ENCODE measurements at regions not wholly inside any gene's neighbourhood (a gene's known extent, or its start where the extent isn't known, plus 50 kb on each side); places are given as distances from the start of the nearest gene placed in this dataset.

GRCh38 chr20:1842281-1842680 lies 52.9 kb upstream of the SIRPA start:
- Histone ChIP-seq H3K27me3 (ENCODE audit: control insufficient read depth, extremely low read depth, insufficient read depth, low read length) (no peaks in the 10 kb centered on the region), H3K4me1 (ENCODE audit: control insufficient read depth, extremely low read depth, insufficient read depth, low read length) (peaks cover 21% of the 10 kb centered on the region), H4K20me1 (ENCODE audit: control insufficient read depth, extremely low read depth, insufficient read depth, low read length) (no peaks in the 10 kb centered on the region), H3K79me2 (ENCODE audit: control insufficient read depth, insufficient read depth, low read length) (no peaks in the 10 kb centered on the region), H3K4me3 (ENCODE audit: control insufficient read depth in 2 of 3, extremely low read depth in 1 of 3, insufficient read depth in 2 of 3, low read depth in 1 of 3, low read length in 3 of 3) (no peak overlapping the region), H3K9ac (ENCODE audit: control insufficient read depth, extremely low read depth, insufficient read depth, low read length) (no peak overlapping the region), H3K9me3 (ENCODE audit: control insufficient read depth, low read depth, low read length) (peaks cover 6% of the 10 kb centered on the region), H3K4me2 (ENCODE audit: control insufficient read depth, extremely low read depth, insufficient read depth, low read depth, low read length) (no peak overlapping the region), H3K9me1 (ENCODE audit: control insufficient read depth, extremely low read depth, insufficient read depth, low read length) (no peaks in the 10 kb centered on the region), H2AFZ (ENCODE audit: control insufficient read depth, low read length) (no peak overlapping the region), H3K36me3 (ENCODE audit: control insufficient read depth in 2 of 2, extremely low read depth in 1 of 2, insufficient read depth in 2 of 2, low read length in 2 of 2) (no peaks in the 10 kb centered on the region), H3K27ac (ENCODE audit: control insufficient read depth, insufficient read depth, low read length) (no peak overlapping the region)
- DNase-seq (ENCODE audit: low read depth, low spot score) (no peak), FAIRE-seq (no peak)
- dilution Hi-C loops (cut with MboI; ENCODE audit: extremely low pct_ligation_motif_present, low sequenced_read_pairs), result no loop called here
- TF ChIP-seq CTCF (optimal IDR thresholded peaks at IDR 0.05 in 1 of 3, IDR thresholded peaks at IDR 0.05 in 1 of 3, conservative IDR thresholded peaks at IDR 0.05 in 1 of 3; ENCODE audit: extremely low read depth in 1 of 3, insufficient read depth in 2 of 3, low read length in 3 of 3) (no peak), EZH2 (IDR thresholded peaks at IDR 0.05; ENCODE audit: low read length) (no peak)

GRCh38 chr20:1841554-1842140 lies 53.6 kb upstream of the SIRPA start:
- Histone ChIP-seq H4K20me1 (ENCODE audit: control insufficient read depth, extremely low read depth, insufficient read depth, low read length) (no peaks in the 10 kb centered on the region), H3K9me1 (ENCODE audit: control insufficient read depth, extremely low read depth, insufficient read depth, low read length) (no peaks in the 10 kb centered on the region), H3K79me2 (ENCODE audit: control insufficient read depth, insufficient read depth, low read length) (no peaks in the 10 kb centered on the region), H3K4me1 (ENCODE audit: control insufficient read depth, extremely low read depth, insufficient read depth, low read length) (peaks cover 21% of the 10 kb centered on the region), H3K9me3 (ENCODE audit: control insufficient read depth, low read depth, low read length) (peaks cover 6% of the 10 kb centered on the region), H3K4me3 (ENCODE audit: control insufficient read depth in 2 of 3, extremely low read depth in 1 of 3, insufficient read depth in 2 of 3, low read depth in 1 of 3, low read length in 3 of 3) (no peak overlapping the region), H3K27me3 (ENCODE audit: control insufficient read depth, extremely low read depth, insufficient read depth, low read length) (no peaks in the 10 kb centered on the region), H3K4me2 (ENCODE audit: control insufficient read depth, extremely low read depth, insufficient read depth, low read depth, low read length) (peak overlapping the region; percentile 15), H3K27ac (ENCODE audit: control insufficient read depth, insufficient read depth, low read length) (no peak overlapping the region), H3K9ac (ENCODE audit: control insufficient read depth, extremely low read depth, insufficient read depth, low read length) (no peak overlapping the region), H3K36me3 (ENCODE audit: control insufficient read depth in 2 of 2, extremely low read depth in 1 of 2, insufficient read depth in 2 of 2, low read length in 2 of 2) (no peaks in the 10 kb centered on the region), H2AFZ (ENCODE audit: control insufficient read depth, low read length) (no peak overlapping the region)
- FAIRE-seq (peak; percentile 67), DNase-seq (ENCODE audit: low read depth, low spot score) (no peak)
- dilution Hi-C loops (cut with MboI; ENCODE audit: extremely low pct_ligation_motif_present, low sequenced_read_pairs), result no loop called here
- TF ChIP-seq EZH2 (IDR thresholded peaks at IDR 0.05; ENCODE audit: low read length) (no peak), CTCF (optimal IDR thresholded peaks at IDR 0.05 in 1 of 3, IDR thresholded peaks at IDR 0.05 in 1 of 3, conservative IDR thresholded peaks at IDR 0.05 in 1 of 3; ENCODE audit: extremely low read depth in 1 of 3, insufficient read depth in 2 of 3, low read length in 3 of 3) (no peak)
